T47D (cell line): ENCODE measurements at regions not wholly inside any gene's neighbourhood (a gene's known extent, or its start where the extent isn't known, plus 50 kb on each side); places are given as distances from the start of the nearest gene placed in this dataset.

Experiments used
- DNase-seq, 2 experiments: peaks; one replicate each; pipeline versions ENCODE4 v3.0.0 to v3.0.0-alpha.2; 2011 to 2012; ENCODE audit warnings: low read depth in 1 of 2, low spot score in 1 of 2
- JUND ChIP-seq: IDR thresholded peaks from 2 replicates; pipeline ENCODE4 v1.6.1; 2012; ENCODE audit warnings: low read depth
- in situ Hi-C: cut with HindIII; loops from 2 replicates; pipeline ENCODE4 v1.10.0; 2016; ENCODE audit warnings: low sequenced_read_pairs, low pct_unique_long_range_greater_than_20kb

DNA sequence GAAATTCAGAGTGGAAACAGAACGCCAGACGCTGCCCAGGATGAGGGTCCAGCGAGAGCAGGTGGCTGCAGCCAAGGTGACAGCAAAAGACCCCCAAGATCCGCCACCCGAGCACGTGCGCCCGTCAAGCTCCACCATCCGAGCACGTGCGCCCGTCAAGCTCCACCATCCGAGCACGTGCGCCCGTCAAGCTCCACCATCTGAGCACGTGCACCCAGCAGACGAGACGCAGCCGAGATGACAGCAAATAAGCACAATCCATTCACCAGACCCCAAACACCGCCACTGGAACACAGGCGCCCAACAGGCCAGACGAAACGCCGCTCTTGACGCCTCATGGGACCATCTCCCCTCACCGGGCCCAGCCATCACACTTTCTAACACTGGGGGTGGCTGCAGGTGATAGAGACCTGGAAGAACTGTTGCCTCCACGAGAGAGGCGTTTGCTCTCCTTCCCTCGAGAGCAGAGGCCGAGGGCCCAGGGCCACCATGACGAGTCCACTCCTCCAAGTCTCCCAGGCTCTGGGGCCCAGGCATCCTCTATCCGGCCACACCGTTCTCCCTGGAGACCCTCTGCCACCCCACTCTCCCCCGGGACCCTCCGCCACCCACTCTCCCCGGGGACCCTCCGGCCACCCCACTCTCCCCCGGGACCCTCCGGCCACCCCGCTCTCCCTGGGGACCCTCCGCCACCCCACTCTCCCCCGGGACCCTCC is 62.1 kb upstream of the GALNT9 start:
- in situ Hi-C loops, result no loop called here
- no peak for DNase-seq
- no peak for TF ChIP-seq JUND

DNA sequence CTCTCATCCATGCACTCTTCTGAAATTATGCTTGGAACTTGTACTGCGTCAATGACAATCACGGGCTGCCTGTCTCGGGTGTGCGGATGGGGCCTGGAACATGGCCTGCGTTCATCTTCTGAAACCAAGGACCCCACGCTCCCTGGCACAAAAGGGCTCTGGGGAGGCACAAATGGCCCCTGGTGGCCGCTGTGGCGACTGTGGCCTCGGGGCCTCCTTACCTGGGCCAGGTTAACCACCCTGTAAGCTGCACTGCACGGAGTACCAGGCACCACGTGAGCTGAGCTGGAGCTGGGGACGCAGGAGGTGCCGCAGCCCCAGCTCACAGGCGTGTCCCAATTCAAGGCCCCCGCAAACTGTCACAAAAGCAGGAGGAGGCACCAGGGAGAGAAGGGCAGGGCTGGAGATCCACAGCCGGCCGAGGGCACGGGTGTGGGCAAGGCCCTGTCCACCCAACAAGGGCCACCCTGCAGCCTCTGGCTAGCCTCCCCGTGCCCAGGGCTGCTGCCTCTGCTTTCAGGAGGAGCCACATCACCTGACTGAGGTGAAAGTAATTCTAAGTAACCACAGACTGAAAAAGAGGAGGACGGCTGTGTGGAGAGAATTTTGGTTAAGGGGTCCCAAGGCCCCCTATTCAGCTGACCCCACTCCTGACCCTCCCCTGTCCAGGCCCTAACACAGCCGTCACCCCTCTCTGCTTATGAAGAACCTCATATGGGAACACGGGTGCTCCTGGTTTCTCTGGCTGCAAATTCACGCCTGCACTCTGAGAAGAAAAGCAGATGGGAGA is 61.1 kb upstream of the GALNT9 start:
- DNase-seq, result no peak
- in situ Hi-C loops, result no loop called here
- TF ChIP-seq JUND, result no peak

DNA sequence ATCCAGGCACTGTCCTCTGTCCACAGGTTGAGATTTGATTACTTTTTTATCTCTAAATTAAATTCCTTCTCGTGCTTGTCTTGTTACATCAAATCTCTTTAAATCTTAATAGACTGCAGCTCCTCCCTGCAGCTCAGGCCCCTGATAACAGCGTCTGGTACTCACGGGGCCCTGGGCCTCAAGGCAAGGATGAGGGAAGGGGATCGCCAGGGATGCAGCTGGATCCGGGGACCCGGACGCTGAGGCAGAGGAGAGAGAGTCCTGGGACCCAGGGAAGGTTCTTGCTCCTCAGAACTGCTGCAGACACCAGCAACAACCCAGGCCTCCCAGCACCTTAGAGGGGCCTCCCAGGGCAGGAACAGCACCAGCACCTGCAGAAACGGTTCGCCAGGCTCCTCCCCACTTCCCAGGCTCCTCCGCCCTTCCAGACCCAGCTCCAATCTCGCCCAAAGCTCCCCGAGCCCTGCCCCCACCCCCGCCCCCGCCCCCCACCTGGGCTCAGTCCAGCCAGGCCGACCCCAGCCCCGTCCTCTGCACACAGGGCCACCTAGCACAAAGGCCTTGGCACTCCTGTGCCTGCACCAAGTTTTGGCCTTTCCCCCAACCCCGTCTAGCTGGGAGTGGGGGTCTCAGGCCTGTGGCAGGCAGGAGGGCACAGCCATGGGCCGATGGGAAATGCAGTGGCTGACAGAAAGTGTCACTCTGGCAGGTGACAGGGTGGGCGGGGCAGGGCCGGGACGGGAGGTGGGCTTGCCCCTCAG is 60.3 kb upstream of the GALNT9 start:
- in situ Hi-C loops, result no loop called here
- DNase-seq, result no peak
- TF ChIP-seq JUND, result no peak

DNA sequence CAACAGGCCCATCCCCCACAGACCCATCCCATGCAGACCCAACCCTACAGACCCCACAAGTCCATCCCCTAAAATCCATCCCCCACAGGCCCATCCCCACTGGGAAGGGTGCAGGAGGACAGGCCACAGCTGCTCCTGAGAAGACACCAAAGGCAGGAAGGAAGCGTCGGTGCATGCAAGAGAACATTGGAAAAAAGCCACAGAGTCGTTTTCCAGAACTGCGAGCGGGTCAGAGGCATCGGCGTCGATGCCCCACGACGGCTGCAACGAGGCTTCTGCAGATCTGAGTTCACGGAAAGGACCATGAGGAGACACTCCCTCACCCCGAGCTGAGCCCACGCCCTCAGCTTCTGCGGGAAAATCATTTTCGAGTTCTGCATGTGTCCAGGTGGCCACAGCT is 59.6 kb upstream of the GALNT9 start:
- in situ Hi-C loops, result no loop called here

DNA sequence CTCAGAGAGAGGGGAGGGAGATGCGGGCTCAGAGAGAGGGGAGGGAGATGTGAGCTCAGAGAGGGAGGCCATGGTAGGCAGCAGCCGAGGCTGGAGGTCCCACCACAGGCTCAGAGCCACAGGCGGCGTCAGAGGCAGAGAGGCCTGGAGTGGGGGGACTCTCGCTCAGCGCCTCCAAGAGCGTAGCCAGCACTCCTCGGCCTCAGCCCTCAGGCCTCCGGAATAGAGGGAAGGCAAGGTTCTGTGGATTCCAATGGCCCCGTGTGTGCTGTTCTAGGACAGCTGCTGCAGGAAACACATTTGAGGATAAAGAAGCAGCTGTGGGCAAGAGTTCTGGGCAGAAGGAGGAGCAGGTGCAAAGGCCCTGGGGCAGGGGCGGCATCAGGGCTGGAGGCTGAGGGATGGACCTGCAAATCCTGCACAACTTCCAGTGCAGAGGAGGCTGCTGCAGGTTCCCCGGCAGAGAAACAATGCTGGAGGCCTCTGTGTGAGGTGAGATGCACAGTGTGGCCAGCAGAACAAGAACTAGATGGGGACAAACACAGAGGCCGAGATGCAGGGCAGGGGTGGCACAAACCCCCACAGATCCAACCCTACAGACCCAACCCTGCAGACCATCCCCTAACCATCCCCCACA is 59.1 kb upstream of the GALNT9 start:
- in situ Hi-C loops, result no loop called here
- TF ChIP-seq JUND, result no peak
- no peak for DNase-seq

More for the DNA sequence above, 59.6 kb upstream of the GALNT9 start:
- no peak for TF ChIP-seq JUND
- DNase-seq, result no peak

DNA sequence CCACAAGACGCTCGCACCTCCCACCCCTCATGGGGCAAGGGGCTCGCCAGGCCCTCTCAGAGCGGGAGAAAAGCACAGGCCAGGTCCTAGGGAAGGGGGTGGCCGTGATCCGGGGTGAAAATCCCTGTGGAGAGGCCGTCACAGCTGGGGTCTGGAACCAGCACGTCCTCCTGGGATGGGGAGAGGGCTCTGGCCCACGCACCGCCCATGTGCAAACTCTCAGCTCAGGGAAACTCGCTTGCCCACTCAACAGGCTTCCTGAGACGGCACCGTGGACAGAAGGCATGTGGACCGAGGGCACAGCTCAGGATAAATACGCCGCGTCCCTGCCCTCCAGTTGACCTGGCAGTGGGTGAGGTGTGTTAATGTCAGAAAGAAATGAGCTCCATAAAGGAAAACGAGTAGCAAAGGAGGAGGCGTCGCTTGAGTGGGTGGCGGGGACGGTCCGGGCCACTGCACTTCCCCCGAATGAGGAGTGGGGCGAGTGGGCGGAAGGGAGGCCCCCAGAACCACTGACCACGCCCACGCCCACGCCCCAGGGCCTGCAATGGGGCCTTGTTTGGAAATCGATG is 57.6 kb upstream of the GALNT9 start:
- no peak for DNase-seq
- in situ Hi-C loops, result no loop called here
- TF ChIP-seq JUND, result no peak

DNA sequence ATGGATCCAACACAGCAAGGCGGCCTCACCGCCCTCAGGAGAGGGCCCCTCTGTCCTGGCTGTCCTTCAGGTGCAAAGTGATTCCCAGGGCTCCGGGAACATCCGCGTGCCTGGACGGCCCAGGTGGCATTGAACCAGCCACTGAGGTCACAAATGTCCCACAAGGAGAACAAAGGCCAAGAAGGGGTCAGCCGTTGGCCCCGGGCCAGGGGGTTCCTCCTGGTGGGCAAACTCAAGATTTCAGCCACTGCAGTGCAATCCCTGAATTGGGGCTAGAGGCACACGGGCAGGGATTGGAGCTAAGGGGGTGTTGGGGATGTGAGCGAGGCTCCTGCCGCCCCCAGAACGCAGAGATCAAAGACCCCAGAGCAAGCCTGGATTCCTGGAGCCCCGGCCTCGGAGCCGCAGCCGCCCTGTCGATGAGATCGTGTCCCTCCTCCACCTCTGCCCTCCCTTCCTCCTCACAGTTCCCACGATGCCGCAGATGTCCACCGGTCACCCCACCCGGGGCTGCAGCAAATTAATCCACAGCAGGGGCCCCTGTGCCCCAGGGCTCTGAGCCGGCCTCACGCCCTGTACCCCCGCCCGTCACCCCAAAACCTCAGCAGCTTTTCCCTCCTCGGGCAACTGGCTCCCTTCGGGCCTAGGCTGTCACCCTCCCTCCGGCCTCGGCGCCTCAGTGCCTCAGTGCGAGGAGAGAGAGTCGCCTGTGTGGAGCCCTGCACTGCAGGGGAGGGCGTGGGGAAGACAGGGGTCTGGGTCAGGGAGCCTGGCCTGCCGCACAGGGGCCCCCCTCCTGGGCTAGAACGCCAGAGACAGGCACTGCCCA is 56.7 kb upstream of the GALNT9 start:
- no peak for TF ChIP-seq JUND
- in situ Hi-C loops, result no loop called here
- DNase-seq, result no peak

DNA sequence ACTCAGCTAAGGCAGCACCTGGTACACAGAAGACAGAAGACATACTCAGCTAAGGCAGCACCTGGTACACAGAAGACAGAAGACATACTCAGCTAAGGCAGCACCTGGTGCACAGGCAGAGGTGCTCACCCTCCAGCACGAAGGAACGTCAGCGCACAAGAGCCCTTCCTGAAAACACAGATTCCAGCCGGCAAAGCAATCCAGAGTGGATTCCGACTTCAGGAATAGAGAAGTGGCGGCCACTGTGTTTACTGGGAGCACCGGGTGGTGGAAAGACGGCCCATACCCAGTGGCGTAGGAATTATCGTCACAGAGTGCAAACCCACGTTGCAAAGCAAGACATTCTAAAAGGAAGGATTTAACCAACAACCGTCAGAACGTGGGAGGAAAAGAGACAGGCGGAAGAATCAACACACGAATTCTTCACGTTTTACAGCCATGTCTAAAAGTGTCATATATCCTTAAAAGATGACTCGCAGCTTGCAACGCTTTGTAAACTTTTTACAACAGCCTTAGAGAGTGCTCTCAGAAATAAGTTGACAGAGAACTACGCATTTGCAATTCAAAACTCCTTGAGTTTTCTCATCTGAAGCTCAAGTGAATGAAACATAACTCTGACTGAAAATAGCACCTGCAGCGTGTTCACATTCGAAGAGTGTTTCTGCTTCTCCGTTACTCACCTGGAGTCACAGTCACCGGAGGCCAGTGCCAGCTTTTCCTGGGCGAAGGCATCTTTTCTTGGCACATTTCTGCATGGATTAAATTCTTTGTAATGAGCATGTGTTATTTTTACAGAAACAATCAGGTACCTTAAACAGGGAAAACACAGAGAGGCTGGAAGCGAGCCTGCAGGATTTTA is 55.8 kb upstream of the GALNT9 start:
- in situ Hi-C loops, result no loop called here
- DNase-seq, result no peak

DNA sequence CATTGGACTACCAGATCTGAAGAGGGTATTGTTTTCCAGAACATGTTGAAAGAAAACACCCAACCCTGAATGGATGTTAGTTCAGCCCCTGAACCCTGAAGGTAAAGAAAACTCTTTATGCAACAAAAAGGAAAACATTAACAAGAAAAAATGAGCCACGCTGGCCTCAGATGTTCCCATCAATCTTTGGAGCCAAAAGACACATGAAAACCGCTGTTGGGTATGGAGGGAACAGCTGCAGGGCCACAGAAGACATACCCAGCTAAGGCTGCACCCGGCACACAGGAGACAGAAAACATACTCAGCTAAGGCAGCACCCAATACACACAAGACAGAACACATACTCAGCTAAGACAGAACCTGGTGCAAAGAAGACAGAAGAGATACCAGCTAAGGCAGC is 51.3 kb upstream of the GALNT9 start:
- no peak for TF ChIP-seq JUND
- no peak for DNase-seq
- in situ Hi-C loops, result no loop called here

More for the DNA sequence above, 55.8 kb upstream of the GALNT9 start:
- TF ChIP-seq JUND, result no peak

DNA sequence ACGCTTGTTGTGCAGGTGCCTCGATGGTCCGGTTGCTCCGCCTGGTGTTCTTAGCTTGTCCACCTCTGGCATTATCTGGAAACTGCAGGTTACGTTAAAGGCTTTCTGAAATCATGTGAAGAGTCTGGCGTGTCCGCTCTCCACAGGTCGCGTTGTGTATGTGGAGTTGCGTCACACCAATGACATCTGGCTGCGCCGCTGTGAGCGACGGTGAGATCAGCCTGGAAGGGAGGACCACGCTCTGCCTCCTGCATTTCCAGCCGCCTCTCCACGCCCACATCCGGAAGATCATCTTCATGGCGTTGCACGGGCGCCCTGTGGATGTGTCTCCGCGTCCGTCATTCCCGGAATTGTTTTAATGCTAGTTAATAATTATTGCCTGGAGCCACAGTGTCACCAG is 50.6 kb upstream of the GALNT9 start:
- TF ChIP-seq JUND, result no peak
- DNase-seq, result no peak
- in situ Hi-C loops, result no loop called here

DNA sequence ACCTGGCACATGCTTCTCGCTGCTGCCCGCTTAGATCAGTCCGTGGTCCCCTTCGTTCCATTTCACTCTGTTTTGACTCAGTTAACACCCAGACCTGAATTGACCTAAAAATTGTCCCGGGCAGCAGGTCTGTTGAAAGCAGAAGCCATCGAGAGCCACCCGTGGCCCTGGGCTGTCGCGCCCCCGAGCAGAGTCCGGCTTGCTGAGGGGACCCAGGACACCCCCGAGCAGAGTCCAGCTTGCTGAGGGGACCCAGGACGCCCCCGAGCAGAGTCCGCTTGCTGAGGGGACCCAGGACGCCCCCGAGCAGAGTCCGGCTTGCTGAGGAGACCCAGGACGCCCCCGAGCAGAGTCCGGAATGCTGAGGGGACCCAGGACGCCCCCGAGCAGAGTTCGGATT is 50.2 kb upstream of the GALNT9 start:
- in situ Hi-C loops, result no loop called here
- no peak for DNase-seq
- TF ChIP-seq JUND, result no peak
